Astrocyte (in vitro differentiated cells and primary cell): ENCODE measurements at regions not wholly inside any gene's neighbourhood (a gene's known extent, or its start where the extent isn't known, plus 50 kb on each side); places are given as distances from the start of the nearest gene placed in this dataset.

Experiments
- CTCF ChIP-seq: IDR thresholded peaks from 2 replicates; pipeline ENCODE4 v1.5.1; 2011; ENCODE audit warnings: low read depth, mild to moderate bottlenecking, inconsistent platforms, low read length, moderate library complexity; ENCODE audit not compliant: insufficient read depth
- EZH2 ChIP-seq: IDR thresholded peaks from 2 replicates; pipeline ENCODE4 v1.6.1; 2012; ENCODE audit warnings: mild to moderate bottlenecking, low read length, inconsistent platforms; ENCODE audit not compliant: insufficient read depth

- TF ChIP-seq CTCF, result no peak
- no peak for TF ChIP-seq EZH2
Observed at GRCh38 chr16:59030923-59031485, 296.9 kb upstream of the GOT2 start.
